Common myeloid progenitor, CD34-positive (primary cell): ENCODE measurements at regions not wholly inside any gene's neighbourhood (a gene's known extent, or its start where the extent isn't known, plus 50 kb on each side); places are given as distances from the start of the nearest gene placed in this dataset.

Experiments
- CTCF ChIA-PET: fragments of 350-600 bp; sonication (Branson Sonifier 250); formaldehyde crosslinking; loops from one replicate; lab custom pipeline; 2021; ENCODE audit warnings: antibody characterized with exemption; lab: Charles Lee
- POLR2A ChIA-PET: fragments of 350-600 bp; sonication (Branson Sonifier 250); formaldehyde crosslinking; loops from one replicate; lab custom pipeline; 2021; ENCODE audit warnings: antibody characterized with exemption; lab: Charles Lee
- DNase-seq, 3 donors: peaks; one replicate each; pipeline versions ENCODE4 v3.0.0 to v3.0.0-alpha.2; 2013
- H3K27ac ChIP-seq, 2 experiments: 1 replicate in 1 of 2; 2 replicates in 1 of 2; pipeline ENCODE4 v1.7.0; 2013; ENCODE audit warnings: inconsistent platforms in 2 of 2, low read length in 2 of 2, mild to moderate bottlenecking in 2 of 2, low read depth in 1 of 2, moderate library complexity in 1 of 2; ENCODE audit not compliant: severe bottlenecking in 2 of 2, insufficient read depth in 1 of 2, poor library complexity in 1 of 2
- H3K27me3 ChIP-seq, 5 experiments: replicated peaks in 2 of 5; 1 replicate in 3 of 5; 2 replicates in 2 of 5; pipeline versions ENCODE4 v1.6.1 to v1.7.0; 2013; ENCODE audit warnings: low read length in 4 of 5, mild to moderate bottlenecking in 2 of 5, moderate library complexity in 2 of 5, inconsistent platforms in 1 of 5; ENCODE audit not compliant: insufficient read depth in 5 of 5, control insufficient read depth in 4 of 5
- H3K36me3 ChIP-seq, 4 experiments: 1 replicate in 2 of 4; 2 replicates in 2 of 4; pipeline versions ENCODE4 v1.6.1 to v1.7.0; 2013; ENCODE audit warnings: low read length in 3 of 4, control low read depth in 1 of 4, mild to moderate bottlenecking in 1 of 4; ENCODE audit not compliant: control insufficient read depth in 4 of 4, insufficient read depth in 4 of 4
- H3K4me1 ChIP-seq, 4 experiments: 1 replicate in 3 of 4; 2 replicates in 1 of 4; pipeline versions ENCODE4 v1.6.1 to v1.7.1; 2013; ENCODE audit warnings: low read length in 3 of 4, mild to moderate bottlenecking in 3 of 4, control low read depth in 1 of 4, inconsistent platforms in 1 of 4, moderate library complexity in 1 of 4; ENCODE audit not compliant: control insufficient read depth in 4 of 4, insufficient read depth in 4 of 4; ENCODE audit errors: control extremely low read depth in 1 of 4
- H3K4me3 ChIP-seq, 7 experiments: 1 replicate in 4 of 7; 2 replicates in 3 of 7; pipeline versions ENCODE4 v1.5.1 to v1.7.0; 2013; ENCODE audit warnings: mild to moderate bottlenecking in 7 of 7, low read length in 6 of 7, moderate library complexity in 6 of 7, inconsistent platforms in 2 of 7, low read depth in 2 of 7, control low read depth in 1 of 7; ENCODE audit not compliant: insufficient read depth in 4 of 7, control insufficient read depth in 1 of 7; ENCODE audit errors: extremely low read depth in 1 of 7
- H3K9me3 ChIP-seq, 5 experiments: 1 replicate in 4 of 5; 2 replicates in 1 of 5; pipeline versions ENCODE4 v1.6.1 to v1.7.1; 2013; ENCODE audit warnings: low read length in 4 of 5, mild to moderate bottlenecking in 2 of 5, inconsistent platforms in 1 of 5, low read depth in 1 of 5, moderate library complexity in 1 of 5; ENCODE audit not compliant: control insufficient read depth in 4 of 5, insufficient read depth in 2 of 5; ENCODE audit errors: control extremely low read depth in 1 of 5
- WGBS: methylation state at CpG from one replicate; pipeline ENCODE4 v1.1.5; 2013; ENCODE audit not compliant: insufficient coverage; 5-methylcytosine and 5-hydroxymethylcytosine counted together

DNA sequence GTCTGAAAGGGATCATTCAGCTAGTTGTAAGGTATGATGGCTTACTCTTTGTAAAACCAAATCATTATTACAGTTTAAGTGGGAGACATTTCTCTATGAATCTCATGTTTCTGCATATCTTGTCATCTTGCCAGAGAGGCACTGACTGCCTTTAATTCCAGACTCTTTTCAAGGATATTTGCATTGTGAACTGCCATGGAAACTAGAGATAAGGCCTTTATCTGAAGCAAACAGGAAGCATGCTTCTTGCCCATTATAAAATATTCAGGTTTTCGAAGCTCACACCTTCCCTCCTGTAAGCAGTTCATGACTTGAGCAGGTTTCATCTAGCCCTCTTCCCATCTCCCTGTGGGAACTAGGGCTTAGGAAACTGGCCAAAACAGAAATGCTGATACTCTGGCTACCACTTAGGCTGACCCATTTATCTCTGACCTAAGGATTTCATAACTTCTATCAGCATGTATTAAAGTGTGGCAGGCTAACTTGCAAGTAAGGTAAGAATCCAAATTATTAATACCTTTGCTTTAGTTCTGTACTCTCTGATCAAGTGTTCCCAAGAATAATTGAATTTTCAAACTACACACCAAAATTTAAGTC, 326.6 kb upstream of the ALCAM start:
- no peak overlapping the region for H3K27ac ChIP-seq
- 0% methylated on average over 1 of the region's 1 CpG for WGBS
- no peaks in the 10 kb centered on the region for H3K9me3 ChIP-seq
- H3K27me3 ChIP-seq = no peaks in the 10 kb centered on the region
- POLR2A ChIA-PET = no interaction called here
- H3K4me1 ChIP-seq = no peaks in the 10 kb centered on the region
- no peaks in the 10 kb centered on the region for H3K36me3 ChIP-seq
- CTCF ChIA-PET = no interaction called here
- H3K4me3 ChIP-seq = no peak overlapping the region
- DNase-seq = no peak

DNA sequence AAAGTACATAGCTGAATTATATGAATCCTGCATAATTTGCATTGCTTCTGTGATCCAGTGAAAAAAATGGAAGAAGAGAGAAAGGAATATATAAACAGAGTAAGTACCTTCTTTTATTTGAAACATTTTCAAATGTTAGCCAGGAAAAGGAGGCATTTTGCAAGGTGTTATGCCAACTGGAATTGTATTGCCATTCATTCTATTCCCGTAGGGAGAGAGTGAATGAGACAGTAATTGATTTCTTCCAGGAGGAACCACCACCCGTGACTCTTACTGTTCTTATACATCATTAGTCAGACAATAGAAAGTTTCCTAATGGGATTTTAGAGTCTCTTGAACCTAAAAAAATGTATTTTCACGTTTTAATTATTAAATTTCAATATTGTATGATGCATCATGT, 324.1 kb upstream of the ALCAM start:
- DNase-seq = no peak
- no CpG with 5 or more reads among the region's 3 CpGs for WGBS
- Histone ChIP-seq H3K4me1 (no peaks in the 10 kb centered on the region), H3K27ac (no peak overlapping the region), H3K27me3 (no peaks in the 10 kb centered on the region), H3K36me3 (no peaks in the 10 kb centered on the region), H3K9me3 (no peaks in the 10 kb centered on the region), H3K4me3 (no peak overlapping the region)
- ChIA-PET CTCF (interaction anchor here (1.0 kb wide), 1 partner anchor 88 kb away, joined by 3 read pairs; no protein-coding TSS in a partner anchor), POLR2A (no interaction called here)

DNA sequence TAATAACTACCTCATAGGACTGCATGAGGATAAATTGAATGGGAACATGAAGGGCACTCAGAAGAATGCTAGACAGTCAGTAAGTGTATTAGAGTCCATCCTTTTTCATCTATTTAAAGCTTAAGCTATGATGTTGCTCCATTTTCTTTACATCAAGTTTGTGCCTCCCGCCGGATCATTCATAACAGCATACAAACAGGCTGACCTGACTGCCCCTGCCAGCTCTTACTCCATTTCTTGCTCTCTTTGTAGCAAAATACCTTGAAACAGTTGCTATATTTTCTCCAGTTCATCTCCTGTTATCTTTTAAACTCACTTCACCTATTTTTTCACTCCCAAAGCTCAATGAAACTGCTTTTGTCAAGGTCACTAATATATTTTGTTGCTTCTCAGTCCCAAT, 315.6 kb upstream of the ALCAM start:
- Histone ChIP-seq H3K36me3 (no peaks in the 10 kb centered on the region), H3K27me3 (no peaks in the 10 kb centered on the region), H3K9me3 (no peaks in the 10 kb centered on the region), H3K4me1 (no peaks in the 10 kb centered on the region), H3K27ac (no peak overlapping the region), H3K4me3 (no peak overlapping the region)
- WGBS = 90% methylated on average over 2 of the region's 2 CpGs
- DNase-seq = no peak
- ChIA-PET CTCF (no interaction called here), POLR2A (no interaction called here)

DNA sequence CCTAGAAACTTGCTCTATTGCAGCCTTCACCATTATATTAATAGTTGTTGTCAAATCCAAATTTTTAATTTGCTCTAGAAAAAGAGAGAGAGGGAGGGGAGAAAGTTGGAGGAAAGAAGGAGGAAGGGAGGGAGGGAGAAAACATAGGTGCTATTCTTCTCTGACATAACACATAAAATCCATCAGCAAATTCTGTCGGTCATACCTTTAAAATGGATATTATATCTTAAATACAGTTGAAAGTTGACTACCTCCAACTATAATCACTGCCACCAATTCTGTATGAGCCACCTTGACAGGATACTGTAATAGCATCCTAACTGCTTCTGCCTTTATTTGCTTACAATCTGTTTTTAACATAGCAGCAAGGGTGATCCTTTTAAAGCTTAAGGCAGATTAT, 314.7 kb upstream of the ALCAM start:
- no CpG with 5 or more reads among the region's 1 CpG for WGBS
- CTCF ChIA-PET = no interaction called here
- POLR2A ChIA-PET = no interaction called here
- DNase-seq = no peak
- no peaks in the 10 kb centered on the region for H3K4me1 ChIP-seq
- no peaks in the 10 kb centered on the region for H3K36me3 ChIP-seq
- H3K9me3 ChIP-seq = no peaks in the 10 kb centered on the region
- no peak overlapping the region for H3K27ac ChIP-seq
- H3K27me3 ChIP-seq = no peaks in the 10 kb centered on the region
- H3K4me3 ChIP-seq = no peak overlapping the region

DNA sequence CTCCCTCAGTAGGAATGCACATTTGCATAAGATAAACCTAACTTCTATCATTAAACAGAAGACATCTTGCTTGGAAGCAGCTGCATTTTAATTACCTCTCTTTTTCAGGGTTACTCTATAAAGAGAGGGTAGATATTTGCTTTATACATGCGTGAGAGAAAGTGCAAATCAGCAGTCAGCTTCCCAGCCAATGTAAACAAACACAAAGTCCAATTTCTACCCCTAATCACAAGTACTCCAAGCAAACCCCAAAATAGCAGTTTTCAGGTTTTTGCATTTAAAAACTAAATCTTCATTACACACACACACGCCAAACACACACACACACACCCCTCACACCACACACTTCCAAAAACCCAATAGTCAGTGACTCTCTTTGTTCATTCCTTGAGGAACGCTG, 303.9 kb upstream of the ALCAM start:
- no peaks in the 10 kb centered on the region for H3K4me1 ChIP-seq
- POLR2A ChIA-PET = no interaction called here
- CTCF ChIA-PET = no interaction called here
- DNase-seq = no peak
- WGBS = 89% methylated on average over 2 of the region's 3 CpGs
- H3K9me3 ChIP-seq = peaks cover 0 to 3% (median 0%) of the 10 kb centered on the region in 5 experiments
- H3K27me3 ChIP-seq = no peaks in the 10 kb centered on the region
- H3K27ac ChIP-seq = no peak overlapping the region
- H3K36me3 ChIP-seq = no peaks in the 10 kb centered on the region
- no peak overlapping the region for H3K4me3 ChIP-seq

DNA sequence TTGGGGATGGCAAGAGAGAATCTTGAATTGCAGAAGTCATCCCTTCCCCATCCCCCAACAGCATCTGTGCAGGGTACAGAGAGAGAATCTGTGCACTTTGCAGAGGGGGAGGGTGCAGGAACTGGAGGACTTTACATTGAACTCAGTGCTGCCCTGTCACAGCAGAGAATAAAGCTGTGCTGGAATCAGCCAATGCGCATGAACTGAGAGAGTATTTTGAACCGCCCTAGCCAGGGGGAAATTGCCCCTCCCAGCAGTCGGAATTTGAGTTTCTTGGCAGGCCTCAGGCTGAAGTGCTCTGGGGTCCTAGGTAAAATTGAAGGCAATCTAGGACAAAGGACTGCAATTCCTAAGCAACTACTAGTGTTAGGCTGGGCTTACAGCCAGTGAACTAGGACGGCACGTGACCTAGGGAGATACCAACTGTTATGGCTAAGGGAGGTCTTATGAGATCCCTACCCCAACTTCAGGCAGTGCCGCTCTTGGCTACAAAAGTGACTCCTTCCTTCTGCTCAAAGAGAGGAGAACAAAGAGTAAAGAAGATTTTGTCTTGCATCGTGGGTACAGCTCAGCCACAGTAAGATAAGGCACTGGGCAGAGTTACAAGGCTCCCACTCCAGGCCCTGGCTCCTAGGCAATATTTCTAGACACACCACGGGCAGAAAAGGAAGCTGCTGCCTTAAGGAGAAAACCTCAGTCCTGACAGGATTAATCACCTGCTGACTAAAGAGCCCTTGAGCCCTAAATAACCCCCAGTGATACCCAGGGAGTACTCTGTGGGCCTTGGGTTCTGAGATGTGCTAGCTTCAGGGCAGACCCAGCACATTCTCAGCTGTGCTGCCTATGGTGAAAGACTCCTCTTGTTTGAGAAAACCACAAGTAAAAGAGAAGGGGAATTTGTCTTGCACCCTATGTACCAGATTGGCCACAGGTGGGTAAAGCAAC, 300.5 kb upstream of the ALCAM start:
- POLR2A ChIA-PET = no interaction called here
- Histone ChIP-seq H3K4me3 (no peak overlapping the region), H3K27me3 (no peaks in the 10 kb centered on the region), H3K36me3 (no peaks in the 10 kb centered on the region), H3K9me3 (peaks cover 0 to 3% (median 0%) of the 10 kb centered on the region in 5 experiments), H3K4me1 (no peaks in the 10 kb centered on the region), H3K27ac (no peak overlapping the region)
- WGBS = 90% methylated on average over 8 of the region's 8 CpGs
- DNase-seq = no peak
- CTCF ChIA-PET = no interaction called here

DNA sequence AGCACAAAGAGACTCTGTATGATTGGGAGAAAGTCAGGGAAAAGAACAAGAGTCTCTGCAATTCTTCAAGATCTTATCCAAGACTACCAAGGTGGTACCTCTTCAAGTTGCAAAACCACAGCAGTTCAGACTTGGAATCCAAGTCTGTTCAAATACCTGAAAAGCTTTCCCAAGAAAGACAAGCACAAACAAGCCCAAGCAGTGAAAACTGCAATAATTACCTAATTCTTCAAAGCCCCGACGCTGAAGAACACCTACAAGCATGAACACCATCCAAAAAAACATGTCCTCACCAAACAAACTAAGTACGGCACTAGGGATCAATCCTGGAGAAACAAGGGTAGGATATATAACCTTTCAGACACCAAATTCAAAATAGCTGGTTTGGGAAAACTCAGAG, 299.3 kb upstream of the ALCAM start:
- Histone ChIP-seq H3K27me3 (no peaks in the 10 kb centered on the region), H3K4me1 (no peaks in the 10 kb centered on the region), H3K4me3 (no peak overlapping the region), H3K36me3 (no peaks in the 10 kb centered on the region), H3K27ac (no peak overlapping the region), H3K9me3 (peaks cover 0 to 3% (median 0%) of the 10 kb centered on the region in 5 experiments)
- no peak for DNase-seq
- no CpG with 5 or more reads among the region's 3 CpGs for WGBS
- ChIA-PET CTCF (no interaction called here), POLR2A (no interaction called here)
